RWPE1 (cell line): ENCODE measurements at regions not wholly inside any gene's neighbourhood (a gene's known extent, or its start where the extent isn't known, plus 50 kb on each side); places are given as distances from the start of the nearest gene placed in this dataset.
"Not testable (repeated sequence)": the region's sequence is repeated elsewhere in the genome, so short reads cannot be mapped to it uniquely, and the experiment has no call there.

Experiments
- CTCF ChIA-PET: fragments of 350-600 bp; sonication (Branson Sonifier 250); formaldehyde crosslinking; extraction: SDS; loops from one replicate; lab custom pipeline; 2021; lab: Yijun Ruan, JAX
- POLR2A ChIA-PET: fragments of 400-600 bp; formaldehyde crosslinking; extraction: SDS; loops from one replicate; lab custom pipeline; 2020; ENCODE audit warnings: antibody characterized with exemption; ENCODE audit not compliant: low non-redundant PET; lab: Yijun Ruan, JAX
- DNase-seq: peaks from one replicate; pipeline ENCODE4 v3.0.0; 2012; ENCODE audit warnings: low spot score
- H3K27ac ChIP-seq: fragments of 450-650 bp; 2 replicates; pipeline ENCODE4 v1.5.1; 2017
- TF ChIP-seq, protein P1 (sequence below): fragments of 450-650 bp; conservative IDR thresholded peaks from 2 replicates; pipeline ENCODE4 v1.5.1; 2017; ENCODE audit warnings: low read depth, mild to moderate bottlenecking

DNA sequence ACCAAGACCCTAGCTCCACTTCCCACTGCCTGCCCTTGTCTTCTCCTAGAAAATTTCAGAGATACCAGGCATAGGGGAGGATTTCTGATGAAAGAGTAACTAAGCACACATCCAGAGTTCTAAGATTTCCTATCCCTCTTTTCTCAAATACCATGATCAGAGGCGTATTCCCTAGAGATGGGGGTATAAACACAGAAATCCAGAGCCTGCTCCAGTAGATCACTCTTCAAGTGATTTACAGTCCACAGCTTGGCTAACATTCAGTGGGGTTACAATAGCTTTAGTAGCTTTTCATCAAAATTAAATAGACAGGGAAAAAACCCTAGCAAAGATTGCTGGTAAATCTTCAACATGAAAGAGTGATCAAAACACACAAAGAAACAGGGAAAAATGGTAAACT is 800.7 kb upstream of the GRM7 start:
- ChIA-PET CTCF (no interaction called here), POLR2A (no interaction called here)
- TF ChIP-seq, protein P1, sequence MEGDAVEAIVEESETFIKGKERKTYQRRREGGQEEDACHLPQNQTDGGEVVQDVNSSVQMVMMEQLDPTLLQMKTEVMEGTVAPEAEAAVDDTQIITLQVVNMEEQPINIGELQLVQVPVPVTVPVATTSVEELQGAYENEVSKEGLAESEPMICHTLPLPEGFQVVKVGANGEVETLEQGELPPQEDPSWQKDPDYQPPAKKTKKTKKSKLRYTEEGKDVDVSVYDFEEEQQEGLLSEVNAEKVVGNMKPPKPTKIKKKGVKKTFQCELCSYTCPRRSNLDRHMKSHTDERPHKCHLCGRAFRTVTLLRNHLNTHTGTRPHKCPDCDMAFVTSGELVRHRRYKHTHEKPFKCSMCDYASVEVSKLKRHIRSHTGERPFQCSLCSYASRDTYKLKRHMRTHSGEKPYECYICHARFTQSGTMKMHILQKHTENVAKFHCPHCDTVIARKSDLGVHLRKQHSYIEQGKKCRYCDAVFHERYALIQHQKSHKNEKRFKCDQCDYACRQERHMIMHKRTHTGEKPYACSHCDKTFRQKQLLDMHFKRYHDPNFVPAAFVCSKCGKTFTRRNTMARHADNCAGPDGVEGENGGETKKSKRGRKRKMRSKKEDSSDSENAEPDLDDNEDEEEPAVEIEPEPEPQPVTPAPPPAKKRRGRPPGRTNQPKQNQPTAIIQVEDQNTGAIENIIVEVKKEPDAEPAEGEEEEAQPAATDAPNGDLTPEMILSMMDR, result no peak
- DNase-seq, result no peak
- no peak overlapping the region for H3K27ac ChIP-seq

DNA sequence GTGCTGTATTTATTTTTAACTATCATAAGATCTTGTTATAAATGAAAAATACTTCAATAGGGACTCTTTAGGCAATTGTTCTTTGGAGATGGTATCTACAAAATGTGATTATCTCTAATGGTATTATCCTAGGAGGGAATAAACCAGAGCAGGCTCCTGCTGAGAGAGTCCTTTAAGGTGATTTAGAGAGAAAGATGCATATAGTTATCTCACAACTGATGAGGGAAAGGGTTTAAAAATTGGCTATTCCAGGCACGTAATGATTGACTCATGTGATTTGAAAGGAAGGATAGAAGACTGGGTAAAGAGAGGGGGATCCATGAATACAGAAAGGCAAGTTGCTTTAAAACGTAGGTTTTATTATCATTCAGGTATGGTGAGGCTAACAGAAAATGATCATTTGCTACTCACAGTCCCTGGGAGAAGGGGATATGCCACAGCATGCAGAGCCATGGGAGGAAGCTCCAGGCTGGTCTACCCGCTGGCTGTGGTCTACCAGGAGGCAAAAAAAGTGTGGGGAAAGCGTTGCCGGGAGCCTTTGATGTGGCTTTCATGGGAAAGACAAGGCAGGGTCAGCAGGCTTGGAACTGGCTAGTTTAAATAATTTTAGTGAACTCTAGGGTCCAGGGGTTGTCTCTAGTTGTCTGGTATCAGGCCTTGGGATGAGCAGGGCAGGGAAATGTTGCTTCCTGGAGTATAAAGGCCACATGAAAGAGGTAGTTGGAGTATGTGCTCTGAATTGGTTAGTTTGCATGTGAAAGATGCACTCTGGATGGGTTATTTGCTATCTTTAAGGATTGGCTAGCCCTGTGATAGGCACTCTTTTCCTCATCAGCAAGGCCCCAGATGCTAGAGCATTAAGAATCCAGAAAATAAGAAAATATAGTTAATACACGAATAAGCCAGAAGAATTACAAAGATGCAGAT is 798.4 kb upstream of the GRM7 start:
- TF ChIP-seq, protein P1, result no peak
- H3K27ac ChIP-seq, result no peak overlapping the region
- POLR2A ChIA-PET, result no interaction called here
- CTCF ChIA-PET, result no interaction called here
- DNase-seq, result no peak

DNA sequence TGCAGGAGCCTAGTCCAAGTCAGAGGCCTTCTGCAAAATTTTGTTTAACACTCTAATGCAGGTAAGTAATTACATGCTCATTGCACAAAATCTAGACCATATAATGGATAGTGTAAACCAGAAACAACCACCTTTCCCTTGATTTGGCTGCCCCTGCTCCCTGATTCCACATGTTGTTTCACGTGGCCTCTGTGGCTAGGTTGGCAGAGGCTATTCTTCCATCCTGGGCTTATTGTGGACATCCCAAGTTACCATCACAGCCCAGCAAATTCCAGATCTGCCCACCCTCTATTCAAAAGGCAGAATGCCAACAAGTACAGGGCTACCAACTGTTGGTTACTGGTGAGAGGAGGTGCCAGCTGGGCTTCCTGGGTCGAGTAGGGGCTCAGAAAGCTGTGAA is 794.5 kb upstream of the GRM7 start:
- TF ChIP-seq, protein P1, result no peak
- DNase-seq, result no peak
- CTCF ChIA-PET, result no interaction called here
- no peak overlapping the region for H3K27ac ChIP-seq
- POLR2A ChIA-PET, result no interaction called here

DNA sequence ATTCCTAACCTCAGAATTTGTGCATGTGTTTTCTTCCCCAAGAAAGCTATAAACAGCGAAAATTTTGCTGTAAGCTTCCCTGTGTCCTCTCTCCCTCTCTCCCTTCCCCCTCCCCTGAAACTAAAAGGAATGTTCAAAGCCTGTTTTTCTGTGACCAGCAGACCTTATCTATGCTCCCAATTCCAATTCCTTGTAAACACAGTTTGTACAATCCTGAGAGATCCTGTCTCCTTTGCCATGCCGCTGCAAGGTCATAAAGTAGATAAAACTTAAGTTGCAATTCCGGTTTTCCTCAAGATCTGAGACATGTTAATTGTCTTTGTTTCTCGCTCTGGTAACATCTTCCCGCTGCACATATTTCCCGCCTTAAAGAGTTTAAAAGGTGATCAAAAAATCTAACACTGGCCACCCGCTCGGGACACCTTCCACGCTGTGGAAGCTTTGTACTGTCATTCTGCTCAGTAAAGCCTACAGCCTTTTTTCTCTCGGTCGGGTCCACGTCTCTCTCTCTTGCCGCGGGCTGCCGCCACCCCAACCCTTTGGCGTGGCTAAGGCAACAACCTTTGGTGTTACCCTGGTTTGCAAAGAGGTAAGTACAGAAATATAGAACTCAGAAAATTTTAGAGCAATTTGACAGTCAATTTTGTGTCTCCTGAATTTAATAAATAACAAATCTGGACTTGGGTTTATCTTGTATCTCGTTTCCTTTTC is 793.9 kb upstream of the GRM7 start:
- H3K27ac ChIP-seq, CTCF ChIA-PET, POLR2A ChIA-PET, DNase-seq: not testable (repeated sequence)

DNA sequence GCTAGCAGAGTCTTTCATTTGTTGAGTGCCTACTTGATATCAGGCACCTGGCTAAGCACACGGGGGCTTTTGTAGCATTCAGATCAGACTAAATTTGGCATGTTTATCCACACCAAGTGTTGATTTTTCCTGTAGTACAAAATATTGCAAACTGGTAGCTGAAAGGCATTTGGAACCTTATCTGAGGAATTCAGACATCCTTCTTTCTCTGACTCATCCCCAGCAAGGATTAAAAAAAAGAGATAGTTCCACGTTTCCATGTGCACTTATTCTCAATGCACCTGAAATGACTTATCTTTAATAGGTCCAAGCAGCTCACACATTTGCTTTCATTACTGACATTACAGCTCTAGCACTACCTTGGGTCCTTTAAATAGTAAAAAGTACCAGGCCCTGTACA is 786.0 kb upstream of the GRM7 start:
- CTCF ChIA-PET, result interaction anchor here (0.5 to 0.7 kb wide), 3 partner anchors 59 to 711 kb away, joined by 3 to 5 read pairs (median 4); no protein-coding TSS in a partner anchor
- DNase-seq, result no peak
- H3K27ac ChIP-seq, result no peak overlapping the region

DNA sequence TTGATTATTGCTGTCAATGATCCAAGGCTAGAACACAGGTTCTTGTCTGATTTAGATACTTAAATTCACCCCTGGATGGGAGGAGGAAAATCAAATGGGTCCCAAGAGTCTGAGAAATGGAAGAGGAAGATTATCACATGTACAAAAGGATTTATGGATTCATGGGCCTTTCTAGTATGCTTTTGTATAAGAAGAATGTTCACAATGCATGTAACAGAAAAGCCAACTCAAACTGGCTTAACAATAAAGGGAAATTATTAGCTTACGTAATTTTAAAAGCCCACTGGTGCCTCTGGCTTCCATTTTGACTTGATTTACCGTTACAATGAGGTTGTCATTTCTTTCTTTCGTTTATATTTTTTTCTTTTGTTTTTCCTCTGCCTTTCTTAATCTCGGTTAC is 782.5 kb upstream of the GRM7 start:
- TF ChIP-seq, protein P1, result no peak
- CTCF ChIA-PET, result no interaction called here
- no peak for DNase-seq
- H3K27ac ChIP-seq, result no peak overlapping the region
- POLR2A ChIA-PET, result no interaction called here

More for the DNA sequence above, 786.0 kb upstream of the GRM7 start:
- TF ChIP-seq, protein P1, result no peak
- POLR2A ChIA-PET, result no interaction called here
